ENCODE measurements at regions not wholly inside any gene's neighbourhood (a gene's known extent, or its start where the extent isn't known, plus 50 kb on each side); places are given as distances from the start of the nearest gene placed in this dataset.

GRCh38 chr4:80138551-80139538 is 58.5 kb upstream of the PRDM8 start:
- TF ChIP-seq ZFX (IDR thresholded peaks at IDR 0.05) (no peak), CTCF (conservative IDR thresholded peaks at IDR 0.05) (no peak)
- no peak overlapping the region for H3K27ac ChIP-seq

GRCh38 chr4:80137631-80138030 is 59.7 kb upstream of the PRDM8 start:
- TF ChIP-seq CTCF (conservative IDR thresholded peaks at IDR 0.05) (no peak), ZFX (IDR thresholded peaks at IDR 0.05) (no peak)
- H3K27ac ChIP-seq = no peak overlapping the region

- H3K27ac ChIP-seq = no peak overlapping the region
Measured at GRCh38 chr4:80136270-80136669, 61.0 kb upstream of the PRDM8 start.

GRCh38 chr4:80135702-80136058 is 61.6 kb upstream of the PRDM8 start:
- no peak for TF ChIP-seq ZFX (IDR thresholded peaks at IDR 0.05)
- TF ChIP-seq CTCF (conservative IDR thresholded peaks at IDR 0.05) = no peak
- no peak overlapping the region for H3K27ac ChIP-seq

More at GRCh38 chr4:80136270-80136669, 61.0 kb upstream of the PRDM8 start:
- TF ChIP-seq ZFX (IDR thresholded peaks at IDR 0.05) (no peak), CTCF (conservative IDR thresholded peaks at IDR 0.05) (no peak)

GRCh38 chr4:80134936-80135701 is 62.1 kb upstream of the ANTXR2 start:
- no peak overlapping the region for H3K27ac ChIP-seq
- no peak for TF ChIP-seq ZFX (IDR thresholded peaks at IDR 0.05)
- no peak for TF ChIP-seq CTCF (conservative IDR thresholded peaks at IDR 0.05)

GRCh38 chr4:80133240-80133783 is 60.3 kb upstream of the ANTXR2 start:
- H3K27ac ChIP-seq = no peak overlapping the region
- TF ChIP-seq CTCF (conservative IDR thresholded peaks at IDR 0.05) (no peak), ZFX (IDR thresholded peaks at IDR 0.05) (no peak)

GRCh38 chr4:80129785-80130184 is 56.8 kb upstream of the ANTXR2 start:
- TF ChIP-seq ZFX (IDR thresholded peaks at IDR 0.05) (no peak), CTCF (conservative IDR thresholded peaks at IDR 0.05) (no peak)
- no peak overlapping the region for H3K27ac ChIP-seq

All from C4-2B (cell line).